WTC11 (cell line): ENCODE measurements at regions not wholly inside any gene's neighbourhood (a gene's known extent, or its start where the extent isn't known, plus 50 kb on each side); places are given as distances from the start of the nearest gene placed in this dataset.

Source experiments
- ATAC-seq: fragments of 200-7000 bp; cut with Tn5 transposase; 2 replicates; pipeline ENCODE4 v1.10.0; 2021; ENCODE audit warnings: mild to moderate bottlenecking, moderate library complexity
- CTCF ChIA-PET: fragments of 300-600 bp; sonication (Branson Sonifier 250); formaldehyde crosslinking; loops from one replicate; lab custom pipeline; 2021; ENCODE audit warnings: antibody characterized with exemption; lab: Charles Lee
- POLR2A ChIA-PET: fragments of 350-600 bp; sonication (Branson Sonifier 250); formaldehyde crosslinking; loops from one replicate; lab custom pipeline; 2021; ENCODE audit warnings: antibody characterized with exemption; lab: Charles Lee
- DNase-seq: peaks from one replicate; pipeline ENCODE4 v3.0.0; 2021; ENCODE audit warnings: low spot score
- H3K27ac Mint-ChIP-seq: 2 replicates; pipeline ENCODE4 v1.8.0; 2021; ENCODE audit warnings: mixed read lengths
- H3K27me3 Mint-ChIP-seq: 2 replicates; pipeline ENCODE4 v1.8.0; 2021; ENCODE audit warnings: low read depth, mild to moderate bottlenecking, moderate library complexity, mixed read lengths
- H3K36me3 Mint-ChIP-seq: 2 replicates; pipeline ENCODE4 v1.8.0; 2021; ENCODE audit warnings: mixed read lengths
- H3K4me1 Mint-ChIP-seq: 2 replicates; pipeline ENCODE4 v1.8.0; 2022; ENCODE audit warnings: mixed read lengths
- H3K4me3 Mint-ChIP-seq: 2 replicates; pipeline ENCODE4 v1.8.0; 2021; ENCODE audit warnings: mild to moderate bottlenecking, moderate library complexity, mixed read lengths
- H3K9me3 Mint-ChIP-seq: 2 replicates; pipeline ENCODE4 v1.8.0; 2021; ENCODE audit warnings: mixed read lengths
- ATF2 ChIP-seq: sonication (generic); formaldehyde crosslinking; IDR thresholded peaks from 2 replicates; pipeline ENCODE4 v1.8.1; 2022; ENCODE audit warnings: low read depth, missing genetic modification reagents, borderline replicate concordance
- ATF3 ChIP-seq: sonication (generic); formaldehyde crosslinking; conservative IDR thresholded peaks from 2 replicates; pipeline ENCODE4 v1.8.1; 2022; ENCODE audit warnings: mild to moderate bottlenecking, missing genetic modification reagents
- CBFB ChIP-seq: sonication (generic); formaldehyde crosslinking; IDR thresholded peaks from 2 replicates; pipeline ENCODE4 v1.8.1; 2022; ENCODE audit warnings: mild to moderate bottlenecking, low read depth, missing genetic modification reagents
- CREB1 ChIP-seq: sonication (generic); formaldehyde crosslinking; IDR thresholded peaks from 2 replicates; pipeline ENCODE4 v1.8.0; 2023; ENCODE audit warnings: mild to moderate bottlenecking, missing genetic modification reagents
- ERG ChIP-seq: fragments of 250-450 bp; sonication (Bioruptor Pico); IDR thresholded peaks from 2 replicates; pipeline ENCODE4 v1.8.0; 2021; ENCODE audit warnings: mild to moderate bottlenecking
- ETV6 ChIP-seq: sonication (generic); formaldehyde crosslinking; IDR thresholded peaks from 2 replicates; pipeline ENCODE4 v1.8.1; 2022; ENCODE audit warnings: mild to moderate bottlenecking, missing genetic modification reagents
- HMGA2 ChIP-seq: fragments of 250-450 bp; sonication (Bioruptor Pico); IDR thresholded peaks from 2 replicates; pipeline ENCODE4 v1.4.0; 2021; ENCODE audit warnings: mild to moderate bottlenecking, moderate library complexity
- HMGXB4 ChIP-seq: sonication (generic); formaldehyde crosslinking; IDR thresholded peaks from 2 replicates; pipeline ENCODE4 v1.8.1; 2023; ENCODE audit warnings: mild to moderate bottlenecking, moderate library complexity, missing genetic modification reagents
- KAT7 ChIP-seq: sonication (generic); formaldehyde crosslinking; IDR thresholded peaks from 2 replicates; pipeline ENCODE4 v1.8.1; 2023; ENCODE audit warnings: missing genetic modification reagents, mild to moderate bottlenecking, borderline replicate concordance
- NFE2L1 ChIP-seq: sonication (generic); formaldehyde crosslinking; IDR thresholded peaks from 2 replicates; pipeline ENCODE4 v1.8.1; 2023; ENCODE audit warnings: missing genetic modification reagents
- NR1H2 ChIP-seq: sonication (generic); formaldehyde crosslinking; IDR thresholded peaks from 2 replicates; pipeline ENCODE4 v1.9.0; 2021; ENCODE audit warnings: mild to moderate bottlenecking, moderate library complexity, missing genetic modification reagents
- SMAD3 ChIP-seq: sonication (generic); formaldehyde crosslinking; IDR thresholded peaks from 2 replicates; pipeline ENCODE4 v1.8.0; 2022; ENCODE audit warnings: missing genetic modification reagents, mild to moderate bottlenecking, borderline replicate concordance
- SMAD4 ChIP-seq: sonication (generic); formaldehyde crosslinking; IDR thresholded peaks from 2 replicates; pipeline ENCODE4 v1.8.0; 2022; ENCODE audit warnings: mild to moderate bottlenecking, missing genetic modification reagents
- SP1 ChIP-seq: sonication (generic); formaldehyde crosslinking; conservative IDR thresholded peaks from 2 replicates; pipeline ENCODE4 v1.8.1; 2022; ENCODE audit warnings: missing genetic modification reagents
- TEAD1 ChIP-seq: sonication (generic); formaldehyde crosslinking; IDR thresholded peaks from 2 replicates; pipeline ENCODE4 v1.8.0; 2022; ENCODE audit warnings: mild to moderate bottlenecking, missing genetic modification reagents
- USF2 ChIP-seq: sonication (generic); formaldehyde crosslinking; IDR thresholded peaks from 2 replicates; pipeline ENCODE4 v1.8.1; 2023; ENCODE audit warnings: mild to moderate bottlenecking, missing genetic modification reagents, moderate library complexity
- ZBTB21 ChIP-seq: sonication (generic); formaldehyde crosslinking; IDR thresholded peaks from 2 replicates; pipeline ENCODE4 v1.8.1; 2023; ENCODE audit warnings: mild to moderate bottlenecking, missing genetic modification reagents, borderline replicate concordance
- ZBTB43 ChIP-seq: sonication (generic); formaldehyde crosslinking; IDR thresholded peaks from 2 replicates; pipeline ENCODE4 v1.8.1; 2023; ENCODE audit warnings: mild to moderate bottlenecking, missing genetic modification reagents
- ZNF121 ChIP-seq: sonication (generic); formaldehyde crosslinking; IDR thresholded peaks from 2 replicates; pipeline ENCODE4 v1.8.0; 2023; ENCODE audit warnings: missing genetic modification reagents
- ZNF263 ChIP-seq: sonication (generic); formaldehyde crosslinking; IDR thresholded peaks from 2 replicates; pipeline ENCODE4 v1.8.1; 2022; ENCODE audit warnings: low read depth, mild to moderate bottlenecking, moderate library complexity, missing genetic modification reagents
- ZNF416 ChIP-seq: fragments of 250-450 bp; sonication (Bioruptor Pico); IDR thresholded peaks from 2 replicates; pipeline ENCODE4 v1.9.0; 2021; ENCODE audit warnings: mild to moderate bottlenecking, inconsistent platforms
- ZNF512 ChIP-seq: sonication (generic); formaldehyde crosslinking; IDR thresholded peaks from 2 replicates; pipeline ENCODE4 v1.8.1; 2022; ENCODE audit warnings: missing genetic modification reagents, borderline replicate concordance
- ZSCAN18 ChIP-seq: fragments of 250-450 bp; sonication (Bioruptor Pico); IDR thresholded peaks from 2 replicates; pipeline ENCODE4 v2.1.2; 2022; ENCODE audit warnings: mild to moderate bottlenecking, moderate library complexity

- DNase-seq (no peak), ATAC-seq (no peak)
- no peak overlapping the region for H3K27ac Mint-ChIP-seq
- CTCF ChIA-PET, result no interaction called here
- H3K9me3 Mint-ChIP-seq, result peaks cover 3% of the 10 kb centered on the region; the same call in 1 of the 2 replicates
- no peak overlapping the region for H3K4me3 Mint-ChIP-seq
- POLR2A ChIA-PET, result no interaction called here
- TF ChIP-seq SMAD3 (CRISPR knock-in tag) (no peak), CREB1 (CRISPR knock-in tag) (no peak), ZNF512 (no peak), CBFB (no peak), USF2 (no peak), TEAD1 (CRISPR knock-in tag) (no peak), ZNF121 (CRISPR knock-in tag) (no peak), NR1H2 (CRISPR knock-in tag) (no peak), KAT7 (no peak), ZNF416 (CRISPR knock-in tag) (no peak)
- H3K27me3 Mint-ChIP-seq, result peaks cover 2% of the 10 kb centered on the region; the same call in 1 of the 2 replicates
- peaks cover 17% of the 10 kb centered on the region for H3K4me1 Mint-ChIP-seq
- no peaks in the 10 kb centered on the region for H3K36me3 Mint-ChIP-seq
These were observed 324.2 kb downstream of the CXCL12 start for GRCh38 chr10:44060719-44061118.

GRCh38 chr10:44060221-44060620 lies 324.7 kb downstream of the CXCL12 start:
- Mint-ChIP-seq H3K27me3 (peaks cover 2% of the 10 kb centered on the region; the same call in 1 of the 2 replicates), H3K4me3 (no peak overlapping the region), H3K9me3 (peaks cover 3% of the 10 kb centered on the region; the same call in 1 of the 2 replicates), H3K4me1 (peaks cover 17% of the 10 kb centered on the region), H3K27ac (no peak overlapping the region), H3K36me3 (no peaks in the 10 kb centered on the region)
- ChIA-PET CTCF (no interaction called here), POLR2A (no interaction called here)
- no peak for ATAC-seq
- DNase-seq, result no peak
- TF ChIP-seq ERG (no peak), ATF3 (CRISPR knock-in tag) (no peak), ZBTB43 (CRISPR knock-in tag) (no peak), ZNF512 (no peak), ZSCAN18 (CRISPR knock-in tag) (no peak), ZNF263 (CRISPR knock-in tag) (no peak), SP1 (CRISPR knock-in tag) (no peak), NFE2L1 (CRISPR knock-in tag) (no peak), SMAD4 (no peak), HMGXB4 (CRISPR knock-in tag) (no peak), ATF2 (CRISPR knock-in tag) (no peak), ETV6 (CRISPR knock-in tag) (no peak), ZNF121 (CRISPR knock-in tag) (no peak), HMGA2 (CRISPR knock-in tag) (no peak), ZNF416 (CRISPR knock-in tag) (no peak), ZBTB21 (CRISPR knock-in tag) (no peak)
